Panc1 (cell line): ENCODE measurements at regions not wholly inside any gene's neighbourhood (a gene's known extent, or its start where the extent isn't known, plus 50 kb on each side); places are given as distances from the start of the nearest gene placed in this dataset.

Source experiments
- CTCF ChIP-seq: fragments of 450-650 bp; IDR thresholded peaks from 2 replicates; pipeline ENCODE4 v1.5.1; 2017; ENCODE audit warnings: mild to moderate bottlenecking
- POLR2AphosphoS5 ChIP-seq: IDR thresholded peaks from 2 replicates; pipeline ENCODE4 v1.6.1; 2012; ENCODE audit warnings: mild to moderate bottlenecking, low read depth, low read length, moderate library complexity
- REST ChIP-seq, 2 experiments: IDR thresholded peaks; 2 replicates each; pipeline ENCODE4 v1.6.1; 2011 to 2012; ENCODE audit warnings: low read depth in 2 of 2, control low read depth in 1 of 2, low read length in 1 of 2, mild to moderate bottlenecking in 1 of 2, moderate library complexity in 1 of 2; ENCODE audit not compliant: insufficient read depth in 1 of 2
- SIN3A ChIP-seq: IDR thresholded peaks from 2 replicates; pipeline ENCODE4 v1.6.1; 2012; ENCODE audit warnings: low read depth, mild to moderate bottlenecking, low read length, moderate library complexity, borderline replicate concordance; ENCODE audit not compliant: insufficient read depth
- TCF7L2 ChIP-seq: IDR thresholded peaks from 2 replicates; pipeline ENCODE4 v1.6.1; 2011; ENCODE audit warnings: mild to moderate bottlenecking, low read depth, low read length, inconsistent platforms

- TF ChIP-seq CTCF: no peak
- TF ChIP-seq SIN3A: no peak
- TF ChIP-seq POLR2AphosphoS5: no peak
- TF ChIP-seq TCF7L2: no peak
- TF ChIP-seq REST (IDR thresholded peaks at IDR 0.05; ENCODE audit: insufficient read depth in 1 of 2, low read depth in 2 of 2, low read length in 1 of 2): no peak
Observed at GRCh38 chrX:113330416-113330815, 489.8 kb upstream of the AMOT start.
